ENCODE measurements at regions not wholly inside any gene's neighbourhood (a gene's known extent, or its start where the extent isn't known, plus 50 kb on each side); places are given as distances from the start of the nearest gene placed in this dataset.

DNA sequence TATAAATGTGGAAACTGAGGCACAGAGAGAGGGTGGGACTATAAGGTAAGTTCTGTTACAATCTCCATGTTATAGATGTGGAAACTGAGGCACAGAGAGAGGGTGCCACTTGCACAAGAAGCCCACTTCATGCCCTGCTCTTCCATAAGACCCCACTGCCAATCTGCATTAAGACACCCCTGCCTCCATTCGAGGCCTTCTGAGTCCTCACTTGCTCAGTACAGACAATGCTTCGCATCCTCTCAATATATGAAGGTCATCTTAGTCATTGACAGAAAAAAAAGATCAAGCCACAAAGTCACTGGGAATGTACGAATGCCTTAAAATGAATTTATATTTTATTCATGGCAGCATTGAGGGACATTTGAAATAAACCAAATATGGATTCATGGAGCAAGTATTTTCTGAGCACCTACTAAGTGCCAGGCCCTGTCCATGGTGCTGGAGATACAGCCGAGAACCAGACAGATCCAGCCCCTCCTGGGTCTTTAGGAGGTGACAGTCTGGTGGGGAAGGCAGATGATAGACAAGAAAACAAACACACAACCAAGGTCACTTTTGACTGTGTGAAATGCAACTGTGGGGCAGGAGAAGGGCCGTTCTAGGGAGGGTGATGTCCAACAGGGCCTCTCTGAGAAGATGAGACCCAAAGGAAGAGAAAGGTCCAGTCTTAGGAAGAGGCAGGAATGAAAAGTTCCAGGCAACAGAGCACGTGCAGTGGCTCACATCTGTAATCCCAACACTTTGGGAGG lies 92.5 kb upstream of the PTPN1 start:
- Histone ChIP-seq H3K27me3 (no peaks in the 10 kb centered on the region), H3K4me3 (no peak overlapping the region), H3K36me3 (no peaks in the 10 kb centered on the region), H3K27ac (peak overlapping the region; percentile 83 to 99 (median 95)), H3K4me1 (peaks cover 26 to 38% (median 26%) of the 10 kb centered on the region in 3 donors), H3K9me3 (peaks cover 0 to 5% (median 0%) of the 10 kb centered on the region in 3 donors)
- TF ChIP-seq, protein P1, sequence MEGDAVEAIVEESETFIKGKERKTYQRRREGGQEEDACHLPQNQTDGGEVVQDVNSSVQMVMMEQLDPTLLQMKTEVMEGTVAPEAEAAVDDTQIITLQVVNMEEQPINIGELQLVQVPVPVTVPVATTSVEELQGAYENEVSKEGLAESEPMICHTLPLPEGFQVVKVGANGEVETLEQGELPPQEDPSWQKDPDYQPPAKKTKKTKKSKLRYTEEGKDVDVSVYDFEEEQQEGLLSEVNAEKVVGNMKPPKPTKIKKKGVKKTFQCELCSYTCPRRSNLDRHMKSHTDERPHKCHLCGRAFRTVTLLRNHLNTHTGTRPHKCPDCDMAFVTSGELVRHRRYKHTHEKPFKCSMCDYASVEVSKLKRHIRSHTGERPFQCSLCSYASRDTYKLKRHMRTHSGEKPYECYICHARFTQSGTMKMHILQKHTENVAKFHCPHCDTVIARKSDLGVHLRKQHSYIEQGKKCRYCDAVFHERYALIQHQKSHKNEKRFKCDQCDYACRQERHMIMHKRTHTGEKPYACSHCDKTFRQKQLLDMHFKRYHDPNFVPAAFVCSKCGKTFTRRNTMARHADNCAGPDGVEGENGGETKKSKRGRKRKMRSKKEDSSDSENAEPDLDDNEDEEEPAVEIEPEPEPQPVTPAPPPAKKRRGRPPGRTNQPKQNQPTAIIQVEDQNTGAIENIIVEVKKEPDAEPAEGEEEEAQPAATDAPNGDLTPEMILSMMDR (IDR thresholded peaks at IDR 0.05), result no peak
- TF ChIP-seq POLR2A (IDR thresholded peaks at IDR 0.05), result no peak
- intact Hi-C loops (cut with DNase I), result no loop called here
- 78 to 83% methylated on average over 6 of the region's 6 CpGs for WGBS, 2 donors
- no peak for DNase-seq

DNA sequence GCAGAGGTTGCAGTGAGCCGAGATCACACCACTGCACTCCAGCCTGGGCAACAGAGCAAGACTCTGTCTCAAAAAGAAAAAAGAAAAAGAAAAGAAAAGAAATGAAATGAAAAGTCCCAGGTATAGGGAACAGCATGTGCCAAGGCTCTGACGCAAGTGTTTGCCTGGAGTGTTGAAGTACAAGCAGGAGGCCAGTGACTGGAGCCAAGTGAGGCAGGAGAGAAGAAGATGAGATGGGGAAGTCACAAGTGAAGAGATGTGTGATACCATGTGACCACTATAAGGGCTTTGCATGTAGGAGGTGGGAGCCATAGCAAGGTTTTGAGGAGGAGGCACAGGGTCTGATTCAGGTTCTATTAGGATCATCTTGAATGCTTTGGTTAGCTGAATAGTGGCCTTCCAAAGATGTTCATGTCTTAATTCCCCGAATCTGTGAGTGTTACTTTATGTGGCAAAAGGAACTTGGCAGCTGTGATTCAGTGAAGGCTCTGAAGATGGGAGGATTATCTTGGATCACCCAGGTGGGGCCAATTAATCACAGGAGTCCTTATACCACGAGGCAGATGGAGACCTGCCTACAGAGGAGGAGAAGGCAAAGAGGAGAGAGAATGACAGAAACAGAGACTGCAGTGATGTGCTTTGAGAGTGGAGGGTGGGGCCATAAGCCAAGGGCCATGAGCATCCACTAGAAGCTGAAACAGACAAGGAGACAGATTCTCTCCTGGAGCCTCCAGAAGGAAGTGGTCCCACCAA lies 91.1 kb upstream of the PTPN1 start:
- DNase-seq, result no peak
- TF ChIP-seq, protein P1 (IDR thresholded peaks at IDR 0.05), result no peak
- TF ChIP-seq POLR2A (IDR thresholded peaks at IDR 0.05), result no peak
- Histone ChIP-seq H3K4me3 (no peak overlapping the region), H3K36me3 (no peaks in the 10 kb centered on the region), H3K27ac (peak overlapping the region in 2 of 4 donors; percentile 35 to 45), H3K4me1 (peaks cover 37 to 52% (median 38%) of the 10 kb centered on the region in 3 donors), H3K9me3 (peaks cover 0 to 5% (median 0%) of the 10 kb centered on the region in 3 donors), H3K27me3 (no peaks in the 10 kb centered on the region)
- intact Hi-C loops (cut with DNase I), result no loop called here
- WGBS, 2 donors, result 55 to 58% methylated on average over 3 to 4 of the region's 4 CpGs

DNA sequence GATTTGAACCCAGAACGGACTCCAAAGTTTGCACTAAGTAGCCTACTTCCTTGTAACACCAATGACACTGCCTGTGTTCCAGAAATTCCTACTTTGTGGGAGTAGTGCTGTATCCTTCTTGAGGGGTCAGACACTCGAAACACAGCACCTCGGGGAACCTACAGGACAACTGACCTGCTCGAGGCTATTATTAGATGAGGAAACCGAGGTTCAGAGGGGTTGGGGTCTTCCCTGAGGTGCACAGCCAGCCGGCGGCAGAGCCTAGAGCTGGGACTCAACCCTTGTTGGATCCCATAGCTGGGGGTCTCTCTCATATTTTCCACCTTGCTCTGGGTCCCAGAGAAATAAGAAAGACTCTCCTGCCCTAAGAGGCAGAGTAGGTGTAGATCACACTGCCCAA lies 89.8 kb upstream of the PTPN1 start:
- no peaks in the 10 kb centered on the region for H3K27me3 ChIP-seq
- no peak overlapping the region for H3K27ac ChIP-seq
- H3K36me3 ChIP-seq, result no peaks in the 10 kb centered on the region
- H3K4me3 ChIP-seq, result no peak overlapping the region
- H3K9me3 ChIP-seq, result peaks cover 0 to 5% (median 0%) of the 10 kb centered on the region in 3 donors
- DNase-seq, result no peak
- peaks cover 30 to 45% (median 31%) of the 10 kb centered on the region in 3 donors for H3K4me1 ChIP-seq
- 85 to 100% methylated on average over 2 to 7 of the region's 7 CpGs for WGBS, 2 donors
- TF ChIP-seq, protein P1 (IDR thresholded peaks at IDR 0.05), result no peak
- no peak for TF ChIP-seq POLR2A (IDR thresholded peaks at IDR 0.05)
- intact Hi-C loops (cut with DNase I), result no loop called here

DNA sequence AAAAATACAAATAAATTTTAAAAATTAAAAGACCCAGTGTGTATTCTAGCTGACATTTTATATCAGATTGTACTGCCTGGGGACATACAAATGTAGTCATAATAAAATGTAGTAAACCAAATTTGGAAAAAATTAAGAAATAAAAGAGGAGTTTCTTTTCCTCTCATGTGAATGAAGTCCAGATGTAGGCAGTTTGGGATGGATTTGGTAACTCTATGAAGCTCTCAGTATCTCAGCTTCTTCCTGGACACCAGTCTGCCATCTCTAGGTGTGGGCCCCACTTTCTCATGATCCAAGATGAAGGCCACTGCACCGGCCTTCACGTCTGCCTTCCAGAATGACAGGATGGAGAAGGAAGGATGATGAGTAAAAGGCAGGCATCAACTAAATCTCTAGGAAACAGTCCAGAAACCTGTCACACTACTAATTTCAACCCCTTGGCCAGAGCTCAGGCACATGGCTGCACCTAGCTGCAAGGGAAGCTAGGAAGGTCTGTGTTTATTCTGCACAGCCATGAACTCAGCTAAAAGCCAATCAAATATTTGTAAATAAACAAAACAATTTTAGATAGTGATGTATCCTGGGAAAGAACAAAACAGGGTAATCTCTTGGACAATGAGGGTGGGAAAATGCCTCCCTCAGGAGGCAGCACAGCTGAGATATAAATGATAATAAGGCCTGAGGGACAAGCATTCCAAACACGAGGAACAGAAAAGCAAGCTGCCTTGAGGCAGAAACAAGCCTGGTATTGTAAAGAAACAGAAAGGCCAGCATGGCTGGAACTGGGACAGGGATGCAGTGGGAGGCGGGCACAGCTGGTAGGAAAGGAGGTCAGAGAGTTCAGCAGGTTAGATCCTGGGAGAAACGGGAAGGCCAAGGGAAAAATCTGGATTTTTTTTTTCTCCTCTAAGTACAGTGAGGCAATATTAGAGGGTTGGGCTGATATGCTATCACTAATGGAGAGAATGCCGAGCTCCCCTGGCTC lies 88.5 kb upstream of the PTPN1 start:
- WGBS, 2 donors, result 81 to 87% methylated on average over 6 of the region's 6 CpGs
- DNase-seq, result no peak
- peak overlapping the region; percentile 68 to 85 (median 80) for H3K27ac ChIP-seq
- peaks cover 0 to 5% (median 0%) of the 10 kb centered on the region in 3 donors for H3K9me3 ChIP-seq
- H3K4me1 ChIP-seq, result peaks cover 18 to 33% (median 19%) of the 10 kb centered on the region in 3 donors
- intact Hi-C loops (cut with DNase I), result no loop called here
- no peak overlapping the region for H3K4me3 ChIP-seq
- TF ChIP-seq, protein P1 (IDR thresholded peaks at IDR 0.05), result no peak
- TF ChIP-seq POLR2A (IDR thresholded peaks at IDR 0.05), result no peak
- no peaks in the 10 kb centered on the region for H3K27me3 ChIP-seq
- H3K36me3 ChIP-seq, result no peaks in the 10 kb centered on the region
